Keratinocyte (primary cell): ENCODE measurements at regions not wholly inside any gene's neighbourhood (a gene's known extent, or its start where the extent isn't known, plus 50 kb on each side); places are given as distances from the start of the nearest gene placed in this dataset.

Source experiments
- CTCF ChIP-seq, 3 experiments: IDR thresholded peaks in 1 of 3; conservative IDR thresholded peaks in 1 of 3; optimal IDR thresholded peaks in 1 of 3; 2 replicates in 2 of 3; 3 replicates in 1 of 3; pipeline versions ENCODE3 to v1.5.1; 2011; ENCODE audit warnings: low read length in 3 of 3, mild to moderate bottlenecking in 3 of 3, moderate library complexity in 2 of 3, control low read depth in 1 of 3, inconsistent platforms in 1 of 3; ENCODE audit not compliant: insufficient read depth in 2 of 3; ENCODE audit errors: extremely low read depth in 1 of 3
- EZH2 ChIP-seq: IDR thresholded peaks from one replicate; pipeline ENCODE4 v1.6.1; 2012; ENCODE audit warnings: inconsistent platforms, mild to moderate bottlenecking, low read length, moderate library complexity

- TF ChIP-seq CTCF (optimal IDR thresholded peaks at IDR 0.05 in 1 of 3, IDR thresholded peaks at IDR 0.05 in 1 of 3, conservative IDR thresholded peaks at IDR 0.05 in 1 of 3; ENCODE audit: extremely low read depth in 1 of 3, insufficient read depth in 2 of 3, low read length in 3 of 3) (no peak), EZH2 (no peak)
Measured at GRCh38 chr16:66176111-66176510, 190.4 kb upstream of the CDH5 start.
